ENCODE measurements at regions not wholly inside any gene's neighbourhood (a gene's known extent, or its start where the extent isn't known, plus 50 kb on each side); places are given as distances from the start of the nearest gene placed in this dataset.

GRCh38 chr4:23365871-23366556 is 523.8 kb downstream of the PPARGC1A start:
- H4K20me1 ChIP-seq (ENCODE audit: insufficient read depth, low read length, poor library complexity, severe bottlenecking), result no peaks in the 10 kb centered on the region
- no peaks in the 10 kb centered on the region for H3K9me2 ChIP-seq (replicated peaks; ENCODE audit: low read depth, low read length)
- H2AFZ ChIP-seq (ENCODE audit: low read length), result peak overlapping the region; percentile 23; the same call in 1 of the 2 replicates
- no peaks in the 10 kb centered on the region for H3K9me3 ChIP-seq (ENCODE audit: insufficient read depth, low read depth, low read length)
- no peak overlapping the region for H3K4me3 ChIP-seq (ENCODE audit: low read length, poor library complexity, severe bottlenecking)
- no peaks in the 10 kb centered on the region for H3K36me3 ChIP-seq (ENCODE audit: insufficient read depth, low read length)
- H3F3A ChIP-seq (ENCODE audit: low read depth), result no peaks in the 10 kb centered on the region
- H3K4me2 ChIP-seq (ENCODE audit: low read depth, low read length, poor library complexity, severe bottlenecking), result no peak overlapping the region
- TF ChIP-seq CTCF (conservative IDR thresholded peaks at IDR 0.05; ENCODE audit: low read length) (no peak), EZH2phosphoT487 (IDR thresholded peaks at IDR 0.05; ENCODE audit: borderline replicate concordance) (no peak)
- H3K4me1 ChIP-seq (ENCODE audit: insufficient read depth, low read length, poor library complexity, severe bottlenecking), result no peaks in the 10 kb centered on the region
- no peak overlapping the region for H3K9ac ChIP-seq (ENCODE audit: low read depth, low read length, poor library complexity, severe bottlenecking)
- H3K27me3 ChIP-seq (ENCODE audit: insufficient read depth, low read length, poor library complexity, severe bottlenecking), result no peaks in the 10 kb centered on the region
- H3K79me2 ChIP-seq (ENCODE audit: insufficient read depth, low read length), result no peaks in the 10 kb centered on the region

GRCh38 chr4:23365086-23365485 is 524.8 kb downstream of the PPARGC1A start:
- no peaks in the 10 kb centered on the region for H3K9me3 ChIP-seq (ENCODE audit: insufficient read depth, low read depth, low read length)
- H2AFZ ChIP-seq (ENCODE audit: low read length), result no peak overlapping the region
- no peak overlapping the region for H3K4me2 ChIP-seq (ENCODE audit: low read depth, low read length, poor library complexity, severe bottlenecking)
- H3F3A ChIP-seq (ENCODE audit: low read depth), result no peaks in the 10 kb centered on the region
- no peak overlapping the region for H3K4me3 ChIP-seq (ENCODE audit: low read length, poor library complexity, severe bottlenecking)
- no peaks in the 10 kb centered on the region for H3K9me2 ChIP-seq (replicated peaks; ENCODE audit: low read depth, low read length)
- no peaks in the 10 kb centered on the region for H3K36me3 ChIP-seq (ENCODE audit: insufficient read depth, low read length)
- no peaks in the 10 kb centered on the region for H3K4me1 ChIP-seq (ENCODE audit: insufficient read depth, low read length, poor library complexity, severe bottlenecking)
- no peak for TF ChIP-seq CTCF (conservative IDR thresholded peaks at IDR 0.05; ENCODE audit: low read length)
- no peaks in the 10 kb centered on the region for H4K20me1 ChIP-seq (ENCODE audit: insufficient read depth, low read length, poor library complexity, severe bottlenecking)
- H3K27me3 ChIP-seq (ENCODE audit: insufficient read depth, low read length, poor library complexity, severe bottlenecking), result no peaks in the 10 kb centered on the region
- H3K9ac ChIP-seq (ENCODE audit: low read depth, low read length, poor library complexity, severe bottlenecking), result no peak overlapping the region
- no peaks in the 10 kb centered on the region for H3K79me2 ChIP-seq (ENCODE audit: insufficient read depth, low read length)

- TF ChIP-seq EZH2phosphoT487 (IDR thresholded peaks at IDR 0.05; ENCODE audit: borderline replicate concordance) (no peak), CTCF (conservative IDR thresholded peaks at IDR 0.05; ENCODE audit: low read length) (no peak)
- Histone ChIP-seq H4K20me1 (ENCODE audit: insufficient read depth, low read length, poor library complexity, severe bottlenecking) (no peaks in the 10 kb centered on the region), H3K79me2 (ENCODE audit: insufficient read depth, low read length) (no peaks in the 10 kb centered on the region), H2AFZ (ENCODE audit: low read length) (no peak overlapping the region), H3K9ac (ENCODE audit: low read depth, low read length, poor library complexity, severe bottlenecking) (no peak overlapping the region), H3K9me2 (replicated peaks; ENCODE audit: low read depth, low read length) (no peaks in the 10 kb centered on the region), H3F3A (ENCODE audit: low read depth) (no peaks in the 10 kb centered on the region), H3K36me3 (ENCODE audit: insufficient read depth, low read length) (no peaks in the 10 kb centered on the region), H3K4me2 (ENCODE audit: low read depth, low read length, poor library complexity, severe bottlenecking) (no peak overlapping the region), H3K27me3 (ENCODE audit: insufficient read depth, low read length, poor library complexity, severe bottlenecking) (no peaks in the 10 kb centered on the region), H3K9me3 (ENCODE audit: insufficient read depth, low read depth, low read length) (no peaks in the 10 kb centered on the region), H3K4me3 (ENCODE audit: low read length, poor library complexity, severe bottlenecking) (no peak overlapping the region), H3K4me1 (ENCODE audit: insufficient read depth, low read length, poor library complexity, severe bottlenecking) (no peaks in the 10 kb centered on the region)
These were observed 525.7 kb downstream of the PPARGC1A start for GRCh38 chr4:23364167-23364566.
